IMR-90 (cell line): ENCODE measurements at regions not wholly inside any gene's neighbourhood (a gene's known extent, or its start where the extent isn't known, plus 50 kb on each side); places are given as distances from the start of the nearest gene placed in this dataset.

Source experiments
- ATAC-seq: fragments of 200-7000 bp; cut with Tn5 transposase; 2 replicates; pipeline ENCODE4 v1.9.1; 2020; ENCODE audit warnings: low read depth, mild to moderate bottlenecking, moderate library complexity
- BruUV-seq: library from RNA; stranded (reverse); fragments of 400-500 nt; replicated peaks from 2 replicates; lab custom pipeline; 2021; lab: Mats Ljungman, UMichigan
- CTCF ChIA-PET: fragments of 300-600 bp; formaldehyde crosslinking; extraction: SDS; loops from one replicate; lab custom pipeline; 2021; ENCODE audit warnings: antibody characterized with exemption; lab: Yijun Ruan, JAX
- POLR2A ChIA-PET: fragments of 300-600 bp; sonication (Branson Sonifier 250); formaldehyde crosslinking; loops from one replicate; lab custom pipeline; 2022; ENCODE audit warnings: antibody characterized with exemption; ENCODE audit not compliant: unreplicated experiment; lab: Charles Lee
- DNase-seq: peaks from one replicate; pipeline ENCODE4 v3.0.0; 2013
- H2AFZ ChIP-seq: replicated peaks from 2 replicates; pipeline ENCODE3; 2013; ENCODE audit warnings: low read length, mild to moderate bottlenecking; ENCODE audit not compliant: poor library complexity
- H2AK5ac ChIP-seq: 2 replicates; pipeline ENCODE4 v1.6.1; 2013; ENCODE audit warnings: low read depth, low read length, inconsistent platforms
- H2AK9ac ChIP-seq: replicated peaks from 2 replicates; pipeline ENCODE3; 2013; ENCODE audit warnings: mild to moderate bottlenecking, low read depth, low read length, moderate library complexity; ENCODE audit not compliant: poor library complexity
- H2BK120ac ChIP-seq: 2 replicates; pipeline ENCODE4 v1.6.1; 2013; ENCODE audit warnings: low read depth, low read length, inconsistent platforms
- H2BK15ac ChIP-seq: 3 replicates; pipeline ENCODE4 v1.6.1; 2013; ENCODE audit warnings: low read depth, low read length, inconsistent platforms
- H2BK20ac ChIP-seq: 2 replicates; pipeline ENCODE4 v1.6.1; 2013; ENCODE audit warnings: low read depth, mild to moderate bottlenecking, inconsistent platforms, low read length, moderate library complexity
- H2BK5ac ChIP-seq: 2 replicates; pipeline ENCODE4 v1.6.1; 2013; ENCODE audit warnings: mild to moderate bottlenecking, low read depth, low read length, inconsistent platforms; ENCODE audit not compliant: poor library complexity, severe bottlenecking
- H3K14ac ChIP-seq: replicated peaks from 2 replicates; pipeline ENCODE4 v1.6.1; 2013; ENCODE audit warnings: low read depth, low read length, inconsistent platforms
- H3K18ac ChIP-seq: 2 replicates; pipeline ENCODE4 v1.6.1; 2013; ENCODE audit warnings: low read depth, low read length, control low read depth
- H3K23ac ChIP-seq: 2 replicates; pipeline ENCODE4 v1.6.1; 2013; ENCODE audit warnings: low read depth, low read length, inconsistent platforms
- H3K27ac ChIP-seq: 2 replicates; pipeline ENCODE4 v1.5.1; 2013; ENCODE audit warnings: mild to moderate bottlenecking, control low read depth, low read length; ENCODE audit not compliant: insufficient read depth
- H3K27me3 ChIP-seq: 2 replicates; pipeline ENCODE4 v1.6.1; 2013; ENCODE audit warnings: low read length; ENCODE audit not compliant: control insufficient read depth, insufficient read depth
- H3K36me3 ChIP-seq: 2 replicates; pipeline ENCODE4 v1.6.1; 2013; ENCODE audit warnings: low read length, mixed read lengths; ENCODE audit not compliant: control insufficient read depth, insufficient read depth
- H3K4ac ChIP-seq: 2 replicates; pipeline ENCODE4 v1.6.1; 2013; ENCODE audit warnings: low read depth, low read length, inconsistent platforms
- H3K4me1 ChIP-seq: 2 replicates; pipeline ENCODE4 v1.6.1; 2013; ENCODE audit warnings: low read length, mixed read lengths; ENCODE audit not compliant: control insufficient read depth, insufficient read depth
- H3K4me2 ChIP-seq: 2 replicates; pipeline ENCODE4 v1.6.1; 2013; ENCODE audit warnings: low read depth, mild to moderate bottlenecking, control low read depth, low read length, moderate library complexity
- H3K4me3 ChIP-seq: 2 replicates; pipeline ENCODE4 v1.5.1; 2013; ENCODE audit warnings: low read depth, mild to moderate bottlenecking, control low read depth, low read length, moderate library complexity; ENCODE audit not compliant: insufficient read depth
- H3K56ac ChIP-seq: 2 replicates; pipeline ENCODE4 v1.6.1; 2013; ENCODE audit warnings: low read length, inconsistent platforms; ENCODE audit not compliant: insufficient read depth; ENCODE audit errors: extremely low read depth
- H3K79me1 ChIP-seq, 2 experiments: 2 replicates each; pipeline ENCODE4 v1.6.1; 2013; ENCODE audit warnings: low read length in 2 of 2, inconsistent platforms in 1 of 2, low read depth in 1 of 2
- H3K9ac ChIP-seq: 2 replicates; pipeline ENCODE4 v1.6.1; 2013; ENCODE audit warnings: low read depth, low read length, control low read depth
- H3K9me1 ChIP-seq: 2 replicates; pipeline ENCODE4 v1.6.1; 2013; ENCODE audit warnings: low read length, inconsistent platforms; ENCODE audit not compliant: insufficient read depth
- H3K9me3 ChIP-seq: 2 replicates; pipeline ENCODE4 v1.6.1; 2013; ENCODE audit warnings: low read length; ENCODE audit not compliant: control insufficient read depth, insufficient read depth
- H4K20me1 ChIP-seq: 2 replicates; pipeline ENCODE4 v1.6.1; 2013; ENCODE audit warnings: low read length, inconsistent platforms; ENCODE audit not compliant: insufficient read depth
- H4K5ac ChIP-seq: 2 replicates; pipeline ENCODE4 v1.6.1; 2013; ENCODE audit warnings: mild to moderate bottlenecking, low read depth, low read length, control low read depth
- H4K8ac ChIP-seq, 2 experiments: 2 replicates each; pipeline ENCODE4 v1.6.1; 2013; ENCODE audit warnings: low read depth in 2 of 2, low read length in 2 of 2, control low read depth in 1 of 2, inconsistent platforms in 1 of 2
- H4K91ac ChIP-seq: 2 replicates; pipeline ENCODE4 v1.6.1; 2013; ENCODE audit warnings: low read depth, low read length, inconsistent platforms; ENCODE audit not compliant: insufficient read depth
- BHLHE40 ChIP-seq: fragments of 150-350 bp; IDR thresholded peaks from 2 replicates; pipeline ENCODE4 v1.6.1; 2016; ENCODE audit warnings: mild to moderate bottlenecking, low read depth, low read length
- CEBPB ChIP-seq: IDR thresholded peaks from 2 replicates; pipeline ENCODE4 v1.6.1; 2012; ENCODE audit warnings: low read depth, low read length, improper control_type of control experiment
- CHD1 ChIP-seq: IDR thresholded peaks from 2 replicates; pipeline ENCODE4 v1.6.1; 2012; ENCODE audit warnings: low read depth, low read length, improper control_type of control experiment
- CTCF ChIP-seq: conservative IDR thresholded peaks from 2 replicates; pipeline ENCODE4 v1.5.1; 2012; ENCODE audit warnings: mild to moderate bottlenecking, low read depth, low read length, improper control_type of control experiment
- FOS ChIP-seq: fragments of 150-350 bp; IDR thresholded peaks from 2 replicates; pipeline ENCODE4 v1.6.1; 2016; ENCODE audit warnings: low read depth, low read length
- MAFK ChIP-seq: IDR thresholded peaks from 2 replicates; pipeline ENCODE4 v1.6.1; 2012; ENCODE audit warnings: low read depth, low read length, improper control_type of control experiment
- MAZ ChIP-seq: IDR thresholded peaks from 2 replicates; pipeline ENCODE4 v1.6.1; 2012; ENCODE audit warnings: low read depth, mild to moderate bottlenecking, low read length, improper control_type of control experiment, moderate library complexity, borderline replicate concordance
- MXI1 ChIP-seq: IDR thresholded peaks from 2 replicates; pipeline ENCODE4 v1.6.1; 2012; ENCODE audit warnings: low read depth, mild to moderate bottlenecking, low read length, moderate library complexity, borderline replicate concordance
- NFE2L2 ChIP-seq: fragments of 150-350 bp; IDR thresholded peaks from 2 replicates; pipeline ENCODE4 v1.6.1; 2016; ENCODE audit warnings: low read depth, mild to moderate bottlenecking, low read length
- POLR2A ChIP-seq: IDR thresholded peaks from 2 replicates; pipeline ENCODE4 v1.6.1; 2012; ENCODE audit warnings: mild to moderate bottlenecking, low read depth, low read length
- RAD21 ChIP-seq: IDR thresholded peaks from 2 replicates; pipeline ENCODE4 v1.6.1; 2012; ENCODE audit warnings: low read length, improper control_type of control experiment
- RCOR1 ChIP-seq: IDR thresholded peaks from 2 replicates; pipeline ENCODE4 v1.6.1; 2012; ENCODE audit warnings: mild to moderate bottlenecking, low read length, improper control_type of control experiment; ENCODE audit not compliant: insufficient replicate concordance
- RFX5 ChIP-seq: IDR thresholded peaks from 2 replicates; pipeline ENCODE4 v1.8.0; 2012; ENCODE audit warnings: low read depth, mild to moderate bottlenecking, low read length, moderate library complexity
- SMC3 ChIP-seq: fragments of 150-350 bp; IDR thresholded peaks from 2 replicates; pipeline ENCODE4 v1.6.1; 2016; ENCODE audit warnings: low read depth, mild to moderate bottlenecking, antibody characterized with exemption, low read length, moderate library complexity
- USF2 ChIP-seq: fragments of 150-350 bp; IDR thresholded peaks from 2 replicates; pipeline ENCODE4 v1.6.1; 2017; ENCODE audit warnings: mild to moderate bottlenecking, antibody characterized with exemption, low read length, low read depth
- WGBS, 2 experiments: methylation state at CpG; one replicate each; pipeline versions ENCODE4 v1.1.5 to v1.1.7; 2013; ENCODE audit warnings: missing lambda C conversion rate in 2 of 2; ENCODE audit not compliant: insufficient read length in 1 of 2; ENCODE audit errors: extremely low coverage in 2 of 2; 5-methylcytosine and 5-hydroxymethylcytosine counted together
- dilution Hi-C: fragments of 300-500 bp; cut with HindIII; formaldehyde crosslinking; loops from one replicate; pipeline ENCODE4 v1.14.3; 2018; ENCODE audit warnings: low sequenced_read_pairs; ENCODE audit not compliant: unreplicated experiment
- in situ Hi-C: fragments of 300-500 bp; cut with MboI; formaldehyde crosslinking; loops from 3 replicates; pipeline ENCODE4 v1.14.3; 2019; ENCODE audit warnings: low sequenced_read_pairs, inconsistent platforms, mixed read lengths
- intact Hi-C: fragments of 100-400 bp; cut with micrococcal nuclease; formaldehyde crosslinking; loops from 2 replicates; pipeline ENCODE4 v1.10.0; 2022
- TF ChIP-seq, protein P1 (sequence below): fragments of 150-350 bp; IDR thresholded peaks from 2 replicates; pipeline ENCODE4 v1.6.1; 2016; ENCODE audit warnings: low read depth, mild to moderate bottlenecking, low read length, moderate library complexity, borderline replicate concordance

GRCh38 chr6:90941885-90942284 lies 355.0 kb upstream of the MAP3K7 start:
- Histone ChIP-seq H2BK5ac (no peak overlapping the region), H3K27ac (no peak overlapping the region), H3K9ac (no peak overlapping the region), H2BK120ac (no peak overlapping the region), H4K8ac (no peak overlapping the region), H3K23ac (no peak overlapping the region), H4K5ac (no peak overlapping the region), H3K14ac (no peak overlapping the region), H3K4ac (no peak overlapping the region), H3K56ac (no peak overlapping the region), H2AK5ac (no peak overlapping the region), H2BK20ac (no peak overlapping the region), H3K4me1 (no peaks in the 10 kb centered on the region), H3K18ac (no peak overlapping the region), H2BK15ac (no peak overlapping the region), H2AK9ac (no peak overlapping the region), H3K9me3 (no peaks in the 10 kb centered on the region), H3K36me3 (no peaks in the 10 kb centered on the region), H3K27me3 (no peaks in the 10 kb centered on the region), H3K79me1 (no peaks in the 10 kb centered on the region), H3K4me2 (no peak overlapping the region), H2AFZ (no peak overlapping the region), H3K9me1 (no peaks in the 10 kb centered on the region), H3K4me3 (no peak overlapping the region), H4K91ac (no peak overlapping the region), H4K20me1 (no peaks in the 10 kb centered on the region)
- DNase-seq: no peak
- POLR2A ChIA-PET: no interaction called here
- TF ChIP-seq MXI1: no peak
- TF ChIP-seq, protein P1, sequence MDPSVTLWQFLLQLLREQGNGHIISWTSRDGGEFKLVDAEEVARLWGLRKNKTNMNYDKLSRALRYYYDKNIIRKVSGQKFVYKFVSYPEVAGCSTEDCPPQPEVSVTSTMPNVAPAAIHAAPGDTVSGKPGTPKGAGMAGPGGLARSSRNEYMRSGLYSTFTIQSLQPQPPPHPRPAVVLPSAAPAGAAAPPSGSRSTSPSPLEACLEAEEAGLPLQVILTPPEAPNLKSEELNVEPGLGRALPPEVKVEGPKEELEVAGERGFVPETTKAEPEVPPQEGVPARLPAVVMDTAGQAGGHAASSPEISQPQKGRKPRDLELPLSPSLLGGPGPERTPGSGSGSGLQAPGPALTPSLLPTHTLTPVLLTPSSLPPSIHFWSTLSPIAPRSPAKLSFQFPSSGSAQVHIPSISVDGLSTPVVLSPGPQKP: no peak
- no peak for TF ChIP-seq USF2
- no peak for TF ChIP-seq CEBPB
- no peak for TF ChIP-seq NFE2L2
- TF ChIP-seq MAZ: no peak
- TF ChIP-seq SMC3: no peak
- TF ChIP-seq CHD1: no peak
- TF ChIP-seq RCOR1: no peak
- no peak for TF ChIP-seq CTCF
- no peak for TF ChIP-seq RAD21
- TF ChIP-seq FOS: no peak
- TF ChIP-seq BHLHE40: no peak
- no peak for TF ChIP-seq POLR2A
- TF ChIP-seq RFX5: no peak
- no peak for TF ChIP-seq MAFK
- intact Hi-C loops (loop anchor here (5.0 to 10.0 kb wide), 3 partner anchors 1180 to 1835 kb away; no protein-coding TSS in a partner anchor), in situ Hi-C loops (no loop called here), dilution Hi-C loops (no loop called here)
- ATAC-seq: no peak
- CTCF ChIA-PET: interaction anchor here (1.1 kb wide), 1 partner anchor 10 kb away, joined by 4 read pairs; no protein-coding TSS in a partner anchor
- WGBS, 2 experiments: no CpG with 5 or more reads among the region's 7 CpGs
- no TSS peak for BruUV-seq
